KMS-11 (cell line): ENCODE measurements at regions not wholly inside any gene's neighbourhood (a gene's known extent, or its start where the extent isn't known, plus 50 kb on each side); places are given as distances from the start of the nearest gene placed in this dataset.

Experiments used
- H2AFZ ChIP-seq: fragments of 200-600 bp; sonication (generic); 2 replicates; pipeline ENCODE4 v1.6.1; 2016; ENCODE audit warnings: antibody characterized with exemption, mixed run types, low read depth
- H3K27ac ChIP-seq: fragments of 200-600 bp; sonication (generic); 2 replicates; pipeline ENCODE4 v1.6.1; 2016; ENCODE audit warnings: mild to moderate bottlenecking, mixed run types
- H3K27me3 ChIP-seq: fragments of 200-600 bp; sonication (generic); 2 replicates; pipeline ENCODE4 v1.6.1; 2017; ENCODE audit warnings: mild to moderate bottlenecking, low read depth, mixed run types, moderate library complexity; ENCODE audit not compliant: insufficient read depth
- H3K36me3 ChIP-seq: fragments of 200-600 bp; sonication (generic); 2 replicates; pipeline ENCODE4 v1.6.1; 2017; ENCODE audit warnings: mild to moderate bottlenecking, mixed run types; ENCODE audit not compliant: insufficient read depth
- H3K4me1 ChIP-seq: fragments of 200-600 bp; sonication (generic); 2 replicates; pipeline ENCODE4 v1.6.1; 2016; ENCODE audit warnings: mild to moderate bottlenecking, low read depth, mixed run types; ENCODE audit not compliant: poor library complexity, severe bottlenecking
- H3K4me2 ChIP-seq: fragments of 200-600 bp; sonication (generic); 2 replicates; pipeline ENCODE4 v1.7.0; 2016; ENCODE audit warnings: mild to moderate bottlenecking, mixed run types
- H3K4me3 ChIP-seq: fragments of 200-600 bp; sonication (generic); IDR thresholded peaks from 2 replicates; pipeline ENCODE4 v1.6.1; 2017; ENCODE audit warnings: low read depth, low read length, mixed read lengths; ENCODE audit not compliant: insufficient read depth
- H3K79me2 ChIP-seq: fragments of 200-600 bp; sonication (generic); 2 replicates; pipeline ENCODE4 v1.6.1; 2016; ENCODE audit warnings: low read depth, mixed run types; ENCODE audit not compliant: insufficient read depth
- H3K9ac ChIP-seq: fragments of 200-600 bp; sonication (generic); 2 replicates; pipeline ENCODE4 v1.6.1; 2016; ENCODE audit warnings: mild to moderate bottlenecking, mixed run types
- H4K20me1 ChIP-seq: fragments of 200-600 bp; sonication (generic); 2 replicates; pipeline ENCODE4 v1.6.1; 2016; ENCODE audit warnings: mild to moderate bottlenecking, mixed run types; ENCODE audit not compliant: insufficient read depth
- TF ChIP-seq, protein P1 (sequence below): fragments of 200-600 bp; sonication (generic); conservative IDR thresholded peaks from 2 replicates; pipeline ENCODE4 v1.6.1; 2017; ENCODE audit warnings: low read depth, mild to moderate bottlenecking, antibody characterized with exemption, low read length, moderate library complexity, mixed read lengths

- Histone ChIP-seq H3K27ac (no peak overlapping the region), H3K4me3 (no peak overlapping the region), H3K4me2 (no peak overlapping the region), H3K9ac (no peak overlapping the region), H3K27me3 (no peaks in the 10 kb centered on the region), H4K20me1 (no peaks in the 10 kb centered on the region), H2AFZ (no peak overlapping the region), H3K36me3 (no peaks in the 10 kb centered on the region), H3K79me2 (no peaks in the 10 kb centered on the region), H3K4me1 (no peaks in the 10 kb centered on the region)
- TF ChIP-seq, protein P1, sequence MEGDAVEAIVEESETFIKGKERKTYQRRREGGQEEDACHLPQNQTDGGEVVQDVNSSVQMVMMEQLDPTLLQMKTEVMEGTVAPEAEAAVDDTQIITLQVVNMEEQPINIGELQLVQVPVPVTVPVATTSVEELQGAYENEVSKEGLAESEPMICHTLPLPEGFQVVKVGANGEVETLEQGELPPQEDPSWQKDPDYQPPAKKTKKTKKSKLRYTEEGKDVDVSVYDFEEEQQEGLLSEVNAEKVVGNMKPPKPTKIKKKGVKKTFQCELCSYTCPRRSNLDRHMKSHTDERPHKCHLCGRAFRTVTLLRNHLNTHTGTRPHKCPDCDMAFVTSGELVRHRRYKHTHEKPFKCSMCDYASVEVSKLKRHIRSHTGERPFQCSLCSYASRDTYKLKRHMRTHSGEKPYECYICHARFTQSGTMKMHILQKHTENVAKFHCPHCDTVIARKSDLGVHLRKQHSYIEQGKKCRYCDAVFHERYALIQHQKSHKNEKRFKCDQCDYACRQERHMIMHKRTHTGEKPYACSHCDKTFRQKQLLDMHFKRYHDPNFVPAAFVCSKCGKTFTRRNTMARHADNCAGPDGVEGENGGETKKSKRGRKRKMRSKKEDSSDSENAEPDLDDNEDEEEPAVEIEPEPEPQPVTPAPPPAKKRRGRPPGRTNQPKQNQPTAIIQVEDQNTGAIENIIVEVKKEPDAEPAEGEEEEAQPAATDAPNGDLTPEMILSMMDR: no peak
Observed at GRCh38 chr3:74447221-74447620, 167.2 kb downstream of the CNTN3 start.

DNA sequence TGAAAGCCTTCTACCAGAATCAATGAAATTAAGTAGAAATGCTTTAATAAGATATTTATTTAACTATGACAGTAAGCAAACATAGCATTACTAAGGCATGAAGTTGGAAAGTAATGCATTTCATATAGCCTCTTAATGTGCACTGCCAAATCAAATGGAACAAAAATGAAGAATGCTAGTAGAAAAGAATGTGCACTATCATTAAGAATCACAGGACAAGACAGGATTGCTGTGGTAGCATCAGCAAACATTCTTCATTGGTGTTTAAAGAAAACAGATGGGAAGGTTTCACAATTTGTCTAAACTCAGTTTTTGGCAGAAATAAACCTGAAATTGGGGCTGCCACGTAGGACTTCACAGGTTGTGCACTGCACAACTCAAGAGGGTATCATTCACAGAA lies 168.9 kb downstream of the CNTN3 start:
- Histone ChIP-seq H4K20me1 (no peaks in the 10 kb centered on the region), H3K79me2 (no peaks in the 10 kb centered on the region), H2AFZ (no peak overlapping the region), H3K4me2 (no peak overlapping the region), H3K36me3 (no peaks in the 10 kb centered on the region), H3K9ac (no peak overlapping the region), H3K27me3 (no peaks in the 10 kb centered on the region), H3K4me3 (no peak overlapping the region), H3K4me1 (no peaks in the 10 kb centered on the region), H3K27ac (no peak overlapping the region)
- TF ChIP-seq, protein P1: no peak

DNA sequence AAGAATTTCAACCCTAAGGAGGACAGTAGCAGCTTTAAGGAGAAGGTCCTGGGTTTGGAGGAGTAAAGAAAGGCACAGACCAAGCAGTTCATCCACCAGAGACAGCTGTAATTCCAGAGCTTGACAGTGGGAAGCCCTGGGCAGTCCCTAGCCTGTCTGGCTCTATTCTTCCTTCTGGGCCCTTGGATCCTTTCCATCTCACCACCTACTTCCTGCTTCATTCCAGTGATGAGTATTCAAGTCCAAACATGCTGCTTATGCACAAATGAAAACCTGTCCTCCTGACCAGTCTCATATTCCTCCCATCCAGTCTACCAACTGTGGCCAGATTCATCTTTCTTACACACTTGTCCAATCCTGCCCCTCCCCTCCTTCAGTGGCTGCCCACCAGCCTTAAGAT lies 171.4 kb downstream of the CNTN3 start:
- H3K4me1 ChIP-seq: no peaks in the 10 kb centered on the region
- H4K20me1 ChIP-seq: no peaks in the 10 kb centered on the region
- H3K27me3 ChIP-seq: no peaks in the 10 kb centered on the region
- TF ChIP-seq, protein P1: no peak
- no peak overlapping the region for H2AFZ ChIP-seq
- H3K36me3 ChIP-seq: no peaks in the 10 kb centered on the region
- H3K79me2 ChIP-seq: no peaks in the 10 kb centered on the region
- H3K4me2 ChIP-seq: no peak overlapping the region
- H3K9ac ChIP-seq: no peak overlapping the region
- no peak overlapping the region for H3K4me3 ChIP-seq
- no peak overlapping the region for H3K27ac ChIP-seq

- Histone ChIP-seq H3K27ac (no peak overlapping the region), H2AFZ (no peak overlapping the region), H3K27me3 (no peaks in the 10 kb centered on the region), H3K36me3 (no peaks in the 10 kb centered on the region), H3K9ac (no peak overlapping the region), H3K79me2 (no peaks in the 10 kb centered on the region), H3K4me3 (no peak overlapping the region), H3K4me1 (no peaks in the 10 kb centered on the region), H4K20me1 (no peaks in the 10 kb centered on the region), H3K4me2 (no peak overlapping the region)
- TF ChIP-seq, protein P1: no peak
Observed at GRCh38 chr3:74442683-74443082, 171.8 kb downstream of the CNTN3 start.
